DMS53 (cell line): ENCODE measurements at regions not wholly inside any gene's neighbourhood (a gene's known extent, or its start where the extent isn't known, plus 50 kb on each side); places are given as distances from the start of the nearest gene placed in this dataset.
"Not testable (repeated sequence)": the region's sequence is repeated elsewhere in the genome, so short reads cannot be mapped to it uniquely, and the experiment has no call there.

ENCODE experiments used
- DNase-seq: peaks from one replicate; lab custom pipeline; 2025; lab: John Stamatoyannopoulos, UW

DNA sequence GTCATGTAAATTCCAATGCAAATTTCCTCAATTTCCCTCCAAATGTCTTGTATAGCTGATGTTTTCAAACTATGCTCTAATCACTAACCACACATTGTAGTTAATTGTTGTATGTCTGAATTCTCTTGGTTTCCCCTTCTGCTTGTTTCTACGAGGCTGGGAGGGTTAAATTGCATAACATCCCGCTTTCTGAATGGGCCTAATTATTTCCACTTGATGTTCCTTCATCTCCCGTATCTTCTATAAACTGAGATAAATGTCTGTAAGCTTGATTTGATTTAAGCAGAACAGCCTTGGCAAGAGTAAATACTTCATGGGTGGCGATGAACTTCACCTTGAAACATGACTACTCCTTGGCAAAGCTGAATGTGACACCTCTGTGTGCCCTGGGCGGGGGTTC lies 72.2 kb downstream of the SERINC2 start:
- no peak for DNase-seq

DNA sequence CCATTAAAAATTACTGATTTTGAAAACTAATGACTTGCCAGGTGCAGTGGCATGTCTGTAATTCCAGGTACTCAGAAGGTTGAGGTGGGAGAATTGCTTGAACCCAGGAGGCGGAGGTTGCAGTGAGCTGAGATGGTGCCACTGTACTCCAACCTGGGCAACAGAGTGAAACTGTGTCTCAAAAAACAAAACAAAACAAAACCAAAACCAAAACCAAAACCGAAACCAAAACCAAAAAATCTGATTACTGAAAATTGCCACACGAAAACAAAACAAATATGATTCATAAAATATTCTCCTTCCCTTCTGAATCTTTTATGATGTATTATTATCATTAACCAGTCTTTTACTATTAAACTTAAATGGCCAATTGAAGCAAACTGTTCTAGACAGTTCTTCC lies 74.1 kb downstream of the SERINC2 start:
- no peak for DNase-seq

DNA sequence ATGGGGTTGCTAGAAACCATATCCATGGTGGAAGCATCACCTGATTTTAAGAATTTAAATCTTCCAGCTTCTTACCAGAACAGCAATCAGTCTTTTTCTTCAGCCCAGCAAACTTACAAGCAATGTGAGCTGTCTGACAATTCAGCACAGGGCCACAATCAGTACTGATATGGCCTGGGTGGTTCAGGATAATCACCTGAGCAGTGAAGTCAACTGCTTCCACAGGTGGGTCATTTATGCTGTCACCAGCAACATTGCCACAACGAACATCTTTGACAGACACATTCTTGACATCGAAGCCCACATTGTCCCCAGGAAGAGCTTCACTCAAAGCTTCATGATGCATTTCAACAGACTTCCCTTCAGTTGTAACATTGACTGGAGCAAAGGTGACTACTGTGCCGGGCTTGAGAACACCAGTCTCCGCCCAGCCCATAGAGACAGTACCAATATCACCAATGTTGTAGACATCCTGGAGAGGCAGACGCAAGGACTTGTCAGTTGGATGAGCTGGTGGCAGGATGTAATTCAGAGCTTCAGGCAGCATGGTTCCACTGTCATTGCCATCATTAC lies 74.8 kb downstream of the SERINC2 start:
- no peak for DNase-seq

DNA sequence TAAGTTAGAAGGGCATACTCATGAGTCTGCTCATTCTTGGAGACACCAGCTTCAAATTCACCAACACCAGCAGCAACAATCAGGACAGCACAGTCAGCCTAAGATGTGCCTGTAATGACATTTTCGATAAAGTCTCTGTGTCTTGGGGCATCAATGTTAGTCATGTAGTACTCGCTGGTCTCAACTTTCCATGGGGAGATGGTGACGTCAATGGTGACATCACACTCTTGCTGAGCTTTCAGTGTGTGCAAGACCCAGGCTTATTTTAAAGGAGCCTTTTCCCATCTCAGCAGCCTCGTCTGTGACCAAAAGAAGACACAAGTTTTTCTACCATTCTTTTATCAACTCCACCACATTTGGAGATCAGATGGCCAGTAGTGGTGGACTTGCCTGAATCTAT lies 75.5 kb downstream of the SERINC2 start:
- no peak for DNase-seq

DNA sequence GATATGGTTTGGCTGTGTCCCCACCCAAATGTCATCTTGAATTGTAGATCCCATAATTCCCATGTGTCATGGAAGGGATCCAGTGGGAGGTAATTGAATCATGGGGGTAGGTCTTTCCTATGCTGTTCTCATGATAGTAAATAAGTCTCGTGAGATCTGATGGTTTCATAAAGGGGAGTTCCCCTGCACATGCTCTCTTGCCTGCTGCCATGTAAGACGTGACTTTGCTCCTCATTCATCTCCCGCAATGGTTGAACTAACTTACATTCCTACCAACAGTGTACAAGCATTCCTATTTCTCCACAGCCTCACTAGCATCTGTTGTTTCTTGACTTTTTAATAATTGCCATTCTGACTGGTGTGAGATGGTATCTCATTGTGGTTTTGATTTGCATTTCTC lies 76.6 kb downstream of the SERINC2 start:
- DNase-seq, result not testable (repeated sequence)

DNA sequence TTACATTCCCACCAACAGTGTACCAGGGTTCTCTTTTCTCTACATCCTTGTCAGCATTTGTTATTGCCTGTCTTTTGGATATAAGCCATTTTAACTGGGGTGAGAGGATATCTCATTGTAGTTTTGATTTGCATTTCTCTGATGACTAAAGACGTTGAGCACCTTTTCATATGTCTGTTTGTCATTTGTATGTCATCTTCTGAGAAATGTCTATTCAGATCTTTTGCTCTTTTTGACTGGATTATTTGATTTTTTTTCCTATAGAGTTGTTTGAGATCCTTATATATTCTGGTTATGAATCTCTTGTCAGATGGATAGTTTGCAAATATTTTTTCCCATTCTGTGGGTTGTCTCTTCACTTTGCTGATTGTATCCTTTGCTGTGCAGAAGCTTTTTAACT lies 77.6 kb downstream of the SERINC2 start:
- not testable (repeated sequence) for DNase-seq

DNA sequence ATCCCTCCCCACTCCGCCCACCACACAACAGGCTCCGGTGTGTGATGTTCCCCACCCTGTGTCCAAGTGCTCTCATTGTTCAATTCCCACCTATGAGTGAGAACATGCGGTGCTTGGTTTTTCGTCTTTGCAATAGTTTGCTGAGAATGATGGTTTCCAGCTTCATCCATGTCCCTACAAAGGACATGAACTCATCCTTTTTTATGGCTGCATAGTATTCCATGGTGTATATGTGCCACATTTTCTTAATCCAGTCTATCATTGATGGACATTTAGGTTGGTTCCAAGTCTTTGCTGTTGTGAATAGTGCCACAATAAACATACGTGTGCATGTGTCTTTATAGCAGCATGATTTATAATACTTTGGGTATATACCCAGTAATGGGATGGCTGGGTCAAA lies 81.0 kb upstream of the TINAGL1 start:
- not testable (repeated sequence) for DNase-seq

DNA sequence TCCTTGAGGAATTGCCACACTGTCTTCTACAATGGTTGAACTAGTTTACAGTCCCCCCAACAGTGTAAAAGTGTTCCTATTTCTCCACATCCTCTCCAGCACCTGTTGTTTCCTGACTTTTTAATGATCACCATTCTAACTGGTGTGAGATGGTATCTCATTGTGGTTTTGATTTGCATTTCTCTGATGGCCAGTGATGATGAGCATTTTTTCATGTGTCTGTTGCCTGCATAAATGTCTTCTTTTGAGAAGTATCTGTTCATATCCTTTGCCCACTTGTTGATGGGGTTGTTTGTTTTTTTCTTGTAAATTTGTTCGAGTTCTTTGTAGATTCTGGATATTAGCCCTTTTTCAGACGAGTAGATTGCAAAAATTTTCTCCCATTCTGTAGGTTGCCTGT lies 80.5 kb upstream of the TINAGL1 start:
- DNase-seq, result not testable (repeated sequence)

DNA sequence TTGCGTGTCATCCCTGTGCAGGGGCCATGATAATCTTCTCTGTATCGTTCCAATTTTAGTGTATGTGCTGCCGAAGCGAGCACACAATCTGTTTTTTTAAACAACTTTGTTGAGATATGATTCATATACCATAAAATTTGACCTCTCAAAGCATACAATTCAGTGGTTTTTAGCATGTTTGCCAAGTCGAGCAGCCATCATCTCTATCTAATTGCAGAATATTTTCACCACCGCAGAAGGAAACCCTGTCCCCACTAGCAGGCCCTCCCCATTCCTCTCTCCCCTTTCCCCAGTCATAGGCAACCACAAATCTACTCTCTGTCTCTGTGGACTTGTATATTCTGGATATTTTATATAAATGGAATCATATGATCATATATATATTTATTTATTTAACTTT lies 78.7 kb upstream of the TINAGL1 start:
- no peak for DNase-seq

DNA sequence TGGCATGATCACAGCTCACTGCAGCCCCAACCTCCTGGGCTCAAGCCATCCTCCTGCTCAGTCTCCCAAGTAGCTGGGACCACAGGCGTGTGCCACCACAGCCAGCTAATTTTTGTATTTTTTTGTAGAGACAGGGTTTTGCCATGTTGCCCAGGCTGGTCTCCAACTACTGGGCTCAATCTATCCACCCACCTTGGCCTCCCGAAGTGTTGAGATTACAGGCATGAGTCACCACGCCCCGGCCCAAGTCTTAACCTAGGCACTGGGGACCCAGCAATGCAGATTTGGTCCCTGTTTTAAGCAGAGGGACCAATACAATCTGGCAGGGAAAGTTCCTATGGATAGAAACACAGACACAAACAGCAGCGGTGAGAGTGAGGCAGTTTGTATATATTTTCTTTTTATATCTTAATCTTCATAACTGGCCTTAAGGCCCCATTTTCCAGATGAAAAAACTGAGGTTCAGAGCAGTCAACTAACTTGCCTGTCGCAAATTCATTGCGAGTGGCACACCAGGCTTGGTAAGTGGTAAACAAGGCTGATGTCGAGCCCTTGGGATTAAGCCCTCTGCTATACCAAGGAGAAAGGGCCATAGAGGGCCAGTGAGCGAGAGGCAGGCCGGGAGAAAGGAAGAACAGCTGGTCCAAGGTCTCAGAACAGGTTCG lies 77.8 kb upstream of the TINAGL1 start:
- no peak for DNase-seq

DNA sequence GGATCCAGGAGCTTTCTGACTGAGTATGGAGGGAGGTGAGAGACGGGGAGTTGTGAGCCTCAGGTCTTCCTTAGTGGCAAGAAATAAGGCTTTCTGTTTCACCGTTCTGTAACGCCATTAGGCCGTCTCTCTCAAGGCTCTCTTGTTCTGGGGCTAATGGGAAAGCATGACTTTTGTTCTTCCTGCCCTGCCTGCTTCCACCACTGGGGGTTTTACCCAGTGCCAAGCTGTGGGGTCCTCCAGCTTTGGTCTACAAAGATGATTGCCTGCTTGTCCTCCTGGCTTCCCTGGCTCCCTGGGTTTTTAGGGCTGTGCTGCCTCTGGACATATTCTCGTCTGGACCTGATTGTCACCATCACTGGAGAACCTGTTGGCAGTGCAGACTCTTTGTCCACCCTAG lies 74.8 kb upstream of the TINAGL1 start:
- DNase-seq, result peak; percentile 25

DNA sequence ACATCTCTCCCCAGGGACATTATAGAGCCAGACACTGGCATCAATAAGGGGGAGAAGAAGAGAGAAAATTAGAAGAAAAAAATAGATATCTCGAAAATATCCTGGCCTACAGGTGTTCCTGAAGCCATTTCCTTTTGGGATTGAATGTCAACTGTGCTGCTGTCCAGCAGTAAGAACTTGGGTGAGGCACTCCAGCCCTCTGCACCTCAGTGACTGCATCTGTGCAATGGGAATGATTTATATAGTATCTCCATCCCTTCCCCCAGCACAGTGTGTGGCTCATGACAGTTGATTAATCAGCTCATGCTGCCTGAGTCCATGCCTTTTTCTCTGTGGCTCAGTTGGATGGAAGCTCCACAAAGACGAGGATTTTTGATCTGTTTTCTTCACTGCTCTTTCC lies 74.1 kb upstream of the TINAGL1 start:
- no peak for DNase-seq

DNA sequence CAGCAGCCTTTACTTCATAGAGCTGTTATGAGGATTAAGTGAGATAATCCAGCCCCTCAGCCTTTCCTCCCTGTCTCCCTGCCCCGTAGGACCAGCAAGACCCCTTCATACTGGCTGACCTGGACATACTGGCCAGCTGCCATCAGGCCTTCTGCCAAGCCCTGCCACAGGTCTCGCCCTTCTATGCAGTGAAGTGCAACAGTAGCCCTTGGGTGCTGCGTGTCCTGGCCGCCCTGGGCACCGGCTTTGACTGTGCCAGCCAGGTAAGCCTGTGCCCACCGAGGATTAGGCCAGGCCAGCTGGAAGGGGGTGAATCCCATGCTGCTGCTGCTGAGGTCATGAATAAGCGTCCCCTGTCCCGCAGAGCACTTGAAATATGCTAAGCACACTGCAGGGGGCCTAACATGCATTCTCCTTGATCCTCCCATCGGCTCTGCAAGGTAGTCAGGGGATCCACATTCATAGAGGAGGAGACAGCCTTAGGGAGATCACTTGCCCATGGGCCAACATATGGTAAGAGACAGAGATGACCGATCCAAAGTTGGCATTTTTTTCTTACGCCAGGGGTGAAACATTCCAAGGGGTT lies 73.3 kb upstream of the TINAGL1 start:
- DNase-seq, result no peak

DNA sequence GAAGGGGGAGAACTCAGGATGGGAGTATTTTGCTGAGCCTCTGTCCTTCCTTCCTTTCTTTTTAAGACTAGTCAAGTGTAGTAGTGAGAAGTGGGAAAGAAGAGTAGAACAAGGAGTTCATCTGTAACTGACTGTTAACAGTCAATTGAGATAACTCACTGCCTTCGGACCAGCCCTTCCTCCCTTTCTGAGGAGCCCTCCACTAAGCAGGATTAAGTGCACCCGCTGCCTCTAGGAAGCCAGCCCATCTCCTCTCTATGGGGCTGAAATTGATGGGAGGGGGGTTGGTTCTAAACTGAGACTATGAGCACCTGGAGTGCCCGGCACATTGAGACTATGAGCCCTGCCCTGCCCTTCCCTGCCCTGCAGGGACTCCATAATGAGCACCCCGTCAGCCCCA lies 72.7 kb upstream of the TINAGL1 start:
- DNase-seq, result no peak

DNA sequence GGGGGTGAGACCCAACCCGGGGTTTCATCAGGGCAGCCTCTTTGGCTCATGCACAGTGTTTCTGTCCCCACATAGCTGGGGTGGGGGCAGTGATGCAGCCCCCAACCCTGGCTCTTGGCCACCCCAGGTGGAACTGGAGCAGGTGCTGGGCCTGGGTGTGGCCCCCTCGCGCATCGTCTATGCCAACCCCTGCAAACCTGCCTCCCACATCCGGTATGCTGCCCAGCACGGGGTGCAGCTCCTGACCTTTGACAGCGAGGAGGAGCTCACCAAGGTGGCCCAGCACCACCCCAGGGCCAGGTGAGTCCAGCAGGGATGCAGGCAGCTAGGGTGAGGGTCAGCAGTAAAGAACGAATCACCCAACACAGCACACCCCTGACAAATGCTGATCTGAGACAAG lies 72.3 kb upstream of the TINAGL1 start:
- DNase-seq, result no peak

DNA sequence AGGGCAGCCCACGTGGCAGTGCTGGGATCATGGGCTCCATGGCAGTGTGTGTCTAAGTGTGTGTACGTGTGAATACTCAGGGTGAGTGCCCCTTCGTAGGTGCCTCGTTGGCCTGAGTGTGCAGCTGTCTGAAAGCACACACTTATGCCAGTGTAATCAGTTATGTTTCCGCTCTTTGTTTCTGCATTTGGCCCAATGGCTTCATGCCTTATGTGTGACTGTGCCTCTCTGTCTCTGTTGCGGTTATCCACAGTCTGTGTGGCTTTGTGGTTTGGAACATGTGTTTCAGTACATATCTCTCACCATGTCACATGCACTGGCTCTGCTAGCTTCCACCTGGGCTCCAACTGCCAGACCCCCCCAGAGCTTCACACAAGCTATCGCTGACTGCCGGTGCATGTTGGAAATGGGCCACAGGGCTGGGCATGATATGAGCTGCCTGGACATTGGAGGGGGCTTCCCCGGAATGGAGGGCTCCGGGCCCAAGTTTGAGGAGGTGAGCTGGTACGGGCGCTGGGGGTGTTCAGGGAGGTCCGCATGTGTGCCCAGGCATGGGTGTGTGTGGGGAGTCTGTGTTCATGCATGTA lies 70.3 kb upstream of the TINAGL1 start:
- DNase-seq, result no peak

DNA sequence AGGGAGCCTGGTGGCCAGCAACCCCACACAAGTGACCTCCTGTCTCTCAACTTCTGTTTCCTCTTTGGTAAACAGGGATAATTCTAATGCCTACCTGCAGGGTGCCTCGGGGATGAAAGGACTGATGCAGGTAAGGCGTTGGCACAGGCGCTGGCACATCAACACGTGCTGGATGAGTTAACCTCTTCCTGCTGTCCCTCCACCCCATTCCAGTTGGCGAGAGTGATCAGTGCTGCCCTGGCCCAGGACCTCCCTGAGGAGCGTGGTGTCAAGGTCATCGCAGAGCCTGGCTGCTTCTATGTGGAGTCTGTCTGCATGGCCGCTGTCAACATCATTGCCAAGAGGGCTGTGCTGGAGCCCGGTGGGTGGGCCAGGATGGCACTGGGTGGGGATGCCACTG lies 69.1 kb upstream of the TINAGL1 start:
- no peak for DNase-seq

DNA sequence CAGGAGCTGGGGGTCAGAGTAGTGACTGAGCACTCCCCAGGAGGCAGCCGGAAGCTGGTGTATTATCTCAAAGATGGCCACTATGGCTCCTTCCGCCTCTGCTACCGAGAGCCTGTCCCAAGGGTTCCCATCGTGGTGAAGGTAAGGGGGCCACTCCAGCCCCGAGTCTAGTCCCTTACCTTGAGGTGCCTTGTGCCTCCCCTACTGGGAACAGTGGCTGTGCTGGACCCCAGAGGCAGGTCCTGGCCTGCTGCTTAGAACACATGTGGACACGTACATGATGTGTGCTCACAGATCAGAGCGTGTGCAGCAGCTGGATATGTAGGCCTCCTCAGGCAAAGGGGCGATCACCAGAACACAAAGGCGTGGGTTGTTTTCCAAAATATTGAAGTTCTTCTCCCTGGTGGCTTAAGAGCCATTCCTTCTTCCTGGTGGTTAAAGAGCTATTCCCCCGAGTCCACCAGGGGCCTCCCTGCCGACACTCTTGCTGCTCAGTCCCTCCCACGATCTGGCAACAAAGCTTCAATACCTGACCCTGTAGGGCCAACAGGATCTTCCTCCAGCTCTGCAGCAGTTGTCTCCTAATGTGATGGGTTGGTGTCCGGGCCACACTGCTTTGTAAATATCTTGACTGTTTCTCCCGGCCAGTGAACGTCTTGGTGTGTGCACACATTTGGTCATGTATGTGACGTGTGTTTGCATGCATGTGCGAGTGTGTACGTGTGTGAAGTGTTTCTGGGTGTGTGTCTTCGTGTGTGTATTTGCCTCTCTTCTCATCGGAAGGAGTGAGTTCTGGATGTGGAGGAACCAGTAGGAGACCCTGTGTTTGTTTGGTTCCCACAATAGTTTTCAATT lies 68.4 kb upstream of the TINAGL1 start:
- peak; percentile 37 for DNase-seq

DNA sequence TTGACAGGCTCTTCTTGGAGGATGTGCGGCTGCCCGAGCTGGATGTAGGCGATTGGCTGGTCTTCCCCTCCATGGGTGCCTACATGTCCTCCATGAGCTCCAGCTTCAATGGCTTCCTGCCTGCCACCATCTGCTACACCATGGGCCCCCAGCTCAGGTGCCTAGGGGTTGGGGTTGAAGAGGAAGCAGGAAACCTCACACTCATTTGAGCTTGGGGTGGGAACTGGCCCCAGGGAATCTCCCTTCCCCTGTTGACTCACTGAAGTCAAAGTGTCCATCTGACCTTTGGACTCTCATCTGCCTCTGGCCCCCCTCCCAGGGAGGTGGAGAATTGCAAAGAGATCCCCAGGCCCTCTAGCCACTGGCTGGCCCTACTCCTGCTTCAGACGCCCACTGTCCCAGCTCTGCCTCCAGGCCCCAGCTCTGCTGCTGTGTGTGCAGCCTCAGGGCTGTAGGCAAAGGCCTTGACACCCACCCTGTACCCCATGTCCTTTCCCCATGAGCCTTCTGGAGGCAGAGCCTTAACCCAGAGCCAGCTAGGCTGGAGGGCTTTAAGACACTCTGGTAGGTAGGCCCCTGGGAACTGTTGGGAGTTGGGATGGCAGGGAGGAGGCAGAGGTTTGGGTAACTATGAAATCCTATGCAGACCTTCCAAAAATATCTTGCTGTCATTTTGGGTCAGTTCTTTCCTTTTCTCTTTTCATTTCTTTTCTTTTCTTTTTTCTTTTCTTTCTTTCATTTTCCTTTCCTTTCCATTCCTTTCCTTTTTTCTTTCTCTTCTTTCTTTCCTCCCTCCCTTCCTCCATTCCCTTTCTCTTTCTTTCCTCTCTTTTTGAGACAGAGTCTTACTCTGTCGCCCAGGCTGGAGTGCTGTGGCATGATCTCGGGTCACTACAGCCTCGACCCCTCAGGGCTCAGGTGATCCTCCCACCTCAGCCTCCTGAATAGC lies 66.9 kb upstream of the TINAGL1 start:
- DNase-seq, result peak; percentile 93

DNA sequence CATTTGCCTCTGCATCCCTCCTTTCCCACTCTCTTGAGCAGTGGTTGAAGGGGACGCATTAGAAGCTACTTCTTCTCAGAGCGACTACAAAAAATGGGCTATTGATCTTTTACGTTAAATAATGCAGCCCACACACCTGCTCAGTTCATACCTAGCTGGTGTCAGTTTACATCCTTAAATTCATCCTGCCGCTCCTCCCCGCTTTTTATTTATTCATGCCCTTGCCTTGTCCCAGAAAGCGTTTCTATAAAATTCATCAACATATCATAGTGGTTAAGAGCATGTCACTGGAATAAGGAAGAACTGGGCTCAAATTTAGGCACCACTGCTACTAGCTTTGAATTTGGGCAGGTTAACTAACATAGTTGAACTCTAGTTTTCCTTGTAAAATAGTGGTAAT lies 66.0 kb upstream of the TINAGL1 start:
- peak; percentile 30 for DNase-seq
